Liver (tissue), 8 donors: ENCODE measurements at regions not wholly inside any gene's neighbourhood (a gene's known extent, or its start where the extent isn't known, plus 50 kb on each side); places are given as distances from the start of the nearest gene placed in this dataset.
"Not testable (repeated sequence)": the region's sequence is repeated elsewhere in the genome, so short reads cannot be mapped to it uniquely, and the experiment has no call there.

Experiments
- DNase-seq: peaks from one replicate; pipeline ENCODE4 v3.0.0-alpha.2; 2017; ENCODE audit warnings: low spot score
- H3K27ac ChIP-seq, 2 donors: one replicate each; pipeline ENCODE4 v1.7.0; 2013; ENCODE audit warnings: inconsistent platforms in 2 of 2, low read length in 2 of 2, control low read depth in 1 of 2, low read depth in 1 of 2, mild to moderate bottlenecking in 1 of 2
- H3K27me3 ChIP-seq, 4 donors: one replicate each; pipeline versions ENCODE4 v1.6.1 to v1.7.0; 2013; ENCODE audit warnings: low read length in 3 of 4, inconsistent platforms in 1 of 4, mild to moderate bottlenecking in 1 of 4, moderate library complexity in 1 of 4; ENCODE audit not compliant: control insufficient read depth in 4 of 4, insufficient read depth in 4 of 4
- H3K36me3 ChIP-seq, 4 donors: one replicate each; pipeline versions ENCODE4 v1.6.1 to v1.7.0; 2013; ENCODE audit warnings: low read length in 3 of 4, mild to moderate bottlenecking in 3 of 4, low read depth in 1 of 4, moderate library complexity in 1 of 4; ENCODE audit not compliant: control insufficient read depth in 4 of 4, insufficient read depth in 3 of 4
- H3K4me1 ChIP-seq, 4 donors: one replicate each; pipeline versions ENCODE4 v1.6.1 to v1.7.0; 2013; ENCODE audit warnings: low read length in 3 of 4, mild to moderate bottlenecking in 3 of 4, moderate library complexity in 1 of 4; ENCODE audit not compliant: control insufficient read depth in 4 of 4, insufficient read depth in 4 of 4
- H3K4me3 ChIP-seq, 3 donors: one replicate each; pipeline versions ENCODE4 v1.6.1 to v1.7.0; 2013; ENCODE audit warnings: low read length in 3 of 3, control low read depth in 1 of 3, low read depth in 1 of 3, mild to moderate bottlenecking in 1 of 3
- H3K9ac ChIP-seq, 2 donors: one replicate each; pipeline ENCODE4 v1.7.0; 2013; ENCODE audit warnings: low read length in 2 of 2, mild to moderate bottlenecking in 2 of 2, moderate library complexity in 2 of 2, control low read depth in 1 of 2, low read depth in 1 of 2
- H3K9me3 ChIP-seq, 4 donors: one replicate each; pipeline versions ENCODE4 v1.6.1 to v1.7.0; 2013; ENCODE audit warnings: low read length in 3 of 4; ENCODE audit not compliant: control insufficient read depth in 4 of 4
- ATF3 ChIP-seq: IDR thresholded peaks from 2 replicates; pipeline ENCODE4 v1.6.1; 2016; ENCODE audit warnings: antibody characterized with exemption
- CTCF ChIP-seq: fragments of 150-350 bp; IDR thresholded peaks from 2 replicates; pipeline ENCODE4 v1.5.1; 2017; ENCODE audit warnings: improper control_type of control experiment, low read depth, low read length; ENCODE audit not compliant: missing input control
- EGR1 ChIP-seq, 2 donors: IDR thresholded peaks; 2 replicates each; pipeline ENCODE4 v1.6.1; 2016 to 2018; ENCODE audit warnings: antibody characterized with exemption in 2 of 2, low read depth in 2 of 2
- FOXA1 ChIP-seq: IDR thresholded peaks from 2 replicates; pipeline ENCODE4 v1.6.1; 2016; ENCODE audit warnings: antibody characterized with exemption
- FOXA2 ChIP-seq: IDR thresholded peaks from 2 replicates; pipeline ENCODE4 v1.6.1; 2016; ENCODE audit warnings: antibody characterized with exemption
- GABPA ChIP-seq, 2 donors: IDR thresholded peaks in 1 of 2; conservative IDR thresholded peaks in 1 of 2; 2 replicates each; pipeline ENCODE4 v1.6.1; 2016; ENCODE audit warnings: antibody characterized with exemption in 2 of 2, mild to moderate bottlenecking in 1 of 2, moderate library complexity in 1 of 2
- HNF4A ChIP-seq, 2 donors: conservative IDR thresholded peaks; 2 replicates each; pipeline ENCODE4 v1.6.1; 2016; ENCODE audit warnings: antibody characterized with exemption in 2 of 2, mild to moderate bottlenecking in 2 of 2
- HNF4G ChIP-seq: IDR thresholded peaks from 2 replicates; pipeline ENCODE4 v1.6.1; 2016; ENCODE audit warnings: antibody characterized with exemption
- JUND ChIP-seq, 2 donors: IDR thresholded peaks; 2 replicates each; pipeline ENCODE4 v1.6.1; 2016; ENCODE audit warnings: antibody characterized with exemption in 2 of 2
- MAX ChIP-seq: IDR thresholded peaks from 2 replicates; pipeline ENCODE4 v1.6.1; 2016; ENCODE audit warnings: antibody characterized with exemption
- NR2F2 ChIP-seq: IDR thresholded peaks from 2 replicates; pipeline ENCODE4 v1.6.1; 2016; ENCODE audit warnings: antibody characterized with exemption
- RAD21 ChIP-seq, 2 donors: IDR thresholded peaks; 2 replicates each; pipeline ENCODE4 v1.6.1; 2016; ENCODE audit warnings: antibody characterized with exemption in 2 of 2, mild to moderate bottlenecking in 2 of 2
- REST ChIP-seq: IDR thresholded peaks from 2 replicates; pipeline ENCODE4 v1.6.1; 2016; ENCODE audit warnings: antibody characterized with exemption, mild to moderate bottlenecking
- RXRA ChIP-seq, 2 donors: IDR thresholded peaks; 2 replicates each; pipeline ENCODE4 v1.6.1; 2017 to 2018; ENCODE audit warnings: antibody characterized with exemption in 2 of 2, mild to moderate bottlenecking in 1 of 2
- SP1 ChIP-seq: IDR thresholded peaks from 2 replicates; pipeline ENCODE4 v1.6.1; 2018; ENCODE audit warnings: antibody characterized with exemption, mild to moderate bottlenecking
- TAF1 ChIP-seq: conservative IDR thresholded peaks from 2 replicates; pipeline ENCODE4 v1.6.1; 2016; ENCODE audit warnings: antibody characterized with exemption, mild to moderate bottlenecking
- YY1 ChIP-seq: IDR thresholded peaks from 2 replicates; pipeline ENCODE4 v1.6.1; 2016; ENCODE audit warnings: antibody characterized with exemption, mild to moderate bottlenecking
- WGBS: extraction: QIAGEN DNeasy Blood & Tissue Kit; methylation state at CpG from one replicate; pipeline ENCODE4 v1.1.7; 2013; 5-methylcytosine and 5-hydroxymethylcytosine counted together
- donor health status: healthy.
- donor health status: healthy.
- donor health status: healthy.
- donor health status: healthy.
- donor health status: healthy.

- Histone ChIP-seq H3K4me3 (no peak overlapping the region), H3K36me3 (peaks cover 0 to 2% (median 0%) of the 10 kb centered on the region in 4 donors), H3K27me3 (no peaks in the 10 kb centered on the region), H3K9me3 (no peaks in the 10 kb centered on the region), H3K9ac (no peak overlapping the region), H3K4me1 (peaks cover 3 to 22% (median 12%) of the 10 kb centered on the region in 4 donors), H3K27ac (peak overlapping the region in 1 of 2 donors; percentile 9)
- TF ChIP-seq FOXA2 (no peak), RAD21 (IDR thresholded peaks at IDR 0.05) (peak in 1 of 2 donors; percentile 30)
- WGBS = 57% methylated on average over 13 of the region's 13 CpGs
- DNase-seq = no peak
These were observed 377.1 kb upstream of the PROK2 start for GRCh38 chr3:72161881-72162595.

GRCh38 chr3:72161285-72161684 is 376.3 kb upstream of the PROK2 start:
- H3K4me1 ChIP-seq = peaks cover 5 to 26% (median 15%) of the 10 kb centered on the region in 4 donors
- H3K27me3 ChIP-seq = not testable (repeated sequence)
- WGBS = over 99% methylated on average over 3 of the region's 3 CpGs

GRCh38 chr3:72160351-72160750 is 375.4 kb upstream of the PROK2 start:
- peaks cover 0 to 2% (median 0%) of the 10 kb centered on the region in 4 donors for H3K36me3 ChIP-seq
- H3K9me3 ChIP-seq = no peaks in the 10 kb centered on the region
- DNase-seq = no peak
- H3K27me3 ChIP-seq = no peaks in the 10 kb centered on the region
- no peak overlapping the region for H3K4me3 ChIP-seq
- peaks cover 6 to 25% (median 15%) of the 10 kb centered on the region in 4 donors for H3K4me1 ChIP-seq
- no peak overlapping the region for H3K27ac ChIP-seq
- 87% methylated on average over 5 of the region's 5 CpGs for WGBS
- no peak overlapping the region for H3K9ac ChIP-seq
- no peak for TF ChIP-seq REST
- no peak for TF ChIP-seq ATF3
- TF ChIP-seq RXRA (IDR thresholded peaks at IDR 0.05) = no peak
- no peak for TF ChIP-seq EGR1 (IDR thresholded peaks at IDR 0.05; ENCODE audit: low read depth in 2 of 2)
- TF ChIP-seq HNF4A (conservative IDR thresholded peaks at IDR 0.05) = no peak
- TF ChIP-seq CTCF = no peak
- TF ChIP-seq NR2F2 = no peak
- no peak for TF ChIP-seq RAD21 (IDR thresholded peaks at IDR 0.05)
- TF ChIP-seq YY1 = no peak
- TF ChIP-seq SP1 = no peak
- TF ChIP-seq HNF4G = no peak
- no peak for TF ChIP-seq MAX
- no peak for TF ChIP-seq TAF1
- TF ChIP-seq FOXA2 = no peak
- no peak for TF ChIP-seq GABPA (IDR thresholded peaks at IDR 0.05 in 1 of 2, conservative IDR thresholded peaks at IDR 0.05 in 1 of 2)
- TF ChIP-seq JUND (IDR thresholded peaks at IDR 0.05) = no peak
- no peak for TF ChIP-seq FOXA1

More at GRCh38 chr3:72161285-72161684, 376.3 kb upstream of the PROK2 start:
- not testable (repeated sequence) for H3K9ac ChIP-seq, H3K36me3 ChIP-seq, DNase-seq, H3K4me3 ChIP-seq, H3K9me3 ChIP-seq, H3K27ac ChIP-seq
